SK-N-SH (cell line): ENCODE measurements at regions not wholly inside any gene's neighbourhood (a gene's known extent, or its start where the extent isn't known, plus 50 kb on each side); places are given as distances from the start of the nearest gene placed in this dataset.

Experiments used
- CTCF ChIA-PET: fragments of 300-600, 350-600 bp; formaldehyde crosslinking; extraction: SDS; loops from one replicate; lab custom pipeline; 2021; lab: Yijun Ruan, JAX
- POLR2A ChIA-PET: fragments of 350-600 bp; sonication (Branson Sonifier 250); formaldehyde crosslinking; extraction: SDS; loops from one replicate; lab custom pipeline; 2020; ENCODE audit warnings: antibody characterized with exemption, inconsistent platforms; lab: Yijun Ruan, JAX
- DNase-seq: peaks from one replicate; pipeline ENCODE4 v3.0.0; 2012
- H2AFZ ChIP-seq: fragments of 200-600 bp; sonication (generic); 2 replicates; pipeline ENCODE4 v1.8.1; 2016; ENCODE audit warnings: antibody characterized with exemption, mild to moderate bottlenecking, low read depth
- H3F3A ChIP-seq: fragments of 200-600 bp; sonication (generic); replicated peaks from 2 replicates; pipeline ENCODE3; 2016; ENCODE audit warnings: antibody characterized with exemption, mild to moderate bottlenecking; ENCODE audit not compliant: insufficient read depth
- H3K27ac ChIP-seq, 2 experiments: fragments of 200-500 bp in 1 of 2; fragments of 200-600 bp in 1 of 2; sonication (Bioruptor generic) in 1 of 2; sonication (generic), shearing (Covaris generic) in 1 of 2; 2 replicates each; pipeline versions ENCODE4 v1.5.1 to v1.6.1; 2014 to 2016; ENCODE audit warnings: low read depth in 2 of 2, inconsistent platforms in 1 of 2, low read length in 1 of 2, mild to moderate bottlenecking in 1 of 2, mixed read lengths in 1 of 2
- H3K27me3 ChIP-seq: fragments of 200-600 bp; sonication (generic), shearing (Covaris generic); 2 replicates; pipeline ENCODE4 v1.6.1; 2016; ENCODE audit warnings: mixed run types; ENCODE audit not compliant: insufficient read depth
- H3K36me3 ChIP-seq, 2 experiments: fragments of 200-500 bp in 1 of 2; fragments of 200-600 bp in 1 of 2; sonication (Bioruptor generic) in 1 of 2; sonication (generic) in 1 of 2; replicated peaks in 1 of 2; 2 replicates each; pipeline versions ENCODE3 to v1.5.1; 2014 to 2016; ENCODE audit warnings: low read length in 1 of 2, mild to moderate bottlenecking in 1 of 2; ENCODE audit not compliant: insufficient read depth in 2 of 2, control insufficient read depth in 1 of 2
- H3K4me1 ChIP-seq, 2 experiments: fragments of 200-500 bp in 1 of 2; fragments of 200-600 bp in 1 of 2; sonication (Bioruptor generic) in 1 of 2; sonication (generic), shearing (Covaris generic) in 1 of 2; 2 replicates each; pipeline versions ENCODE4 v1.5.1 to v1.6.1; 2014 to 2016; ENCODE audit warnings: low read depth in 1 of 2, low read length in 1 of 2, mixed run types in 1 of 2; ENCODE audit not compliant: insufficient read depth in 2 of 2, control insufficient read depth in 1 of 2
- H3K4me2 ChIP-seq: fragments of 200-600 bp; sonication (generic), shearing (Covaris generic); 2 replicates; pipeline ENCODE4 v1.6.1; 2017; ENCODE audit warnings: mixed run types
- H3K4me3 ChIP-seq, 2 experiments: fragments of 200-500 bp in 1 of 2; fragments of 200-600 bp in 1 of 2; sonication (Bioruptor generic) in 1 of 2; sonication (generic), shearing (Covaris generic) in 1 of 2; 2 replicates each; pipeline versions ENCODE4 v1.5.1 to v1.8.1; 2014 to 2016; ENCODE audit warnings: low read depth in 2 of 2, inconsistent platforms in 1 of 2, low read length in 1 of 2, mild to moderate bottlenecking in 1 of 2, mixed read lengths in 1 of 2, moderate library complexity in 1 of 2
- H3K79me2 ChIP-seq: fragments of 200-600 bp; sonication (generic); 2 replicates; pipeline ENCODE4 v1.8.1; 2017; ENCODE audit warnings: mild to moderate bottlenecking; ENCODE audit not compliant: insufficient read depth
- H3K9ac ChIP-seq: fragments of 200-600 bp; sonication (generic); 2 replicates; pipeline ENCODE4 v1.6.1; 2017; ENCODE audit warnings: mixed run types
- H3K9me2 ChIP-seq: fragments of 200-600 bp; sonication (generic); 2 replicates; pipeline ENCODE4 v1.6.1; 2017; ENCODE audit warnings: mixed run types
- H3K9me3 ChIP-seq: fragments of 200-600 bp; sonication (generic); 2 replicates; pipeline ENCODE4 v1.6.1; 2017; ENCODE audit warnings: mixed run types, mild to moderate bottlenecking, moderate library complexity
- H4K20me1 ChIP-seq: fragments of 200-600 bp; sonication (generic); 2 replicates; pipeline ENCODE4 v1.6.1; 2017; ENCODE audit warnings: mild to moderate bottlenecking, mixed run types; ENCODE audit not compliant: insufficient read depth
- CHD2 ChIP-seq: fragments of 150-350 bp; IDR thresholded peaks from 2 replicates; pipeline ENCODE4 v1.6.1; 2018; ENCODE audit warnings: low read length; ENCODE audit not compliant: partially characterized antibody
- ELF1 ChIP-seq: IDR thresholded peaks from 2 replicates; pipeline ENCODE4 v1.4.0; 2012
- EP300 ChIP-seq, 2 experiments: IDR thresholded peaks; 2 replicates each; pipeline versions ENCODE4 v1.4.0 to v1.6.1; 2012; ENCODE audit warnings: borderline replicate concordance in 1 of 2, low read depth in 1 of 2, low read length in 1 of 2
- FOSL2 ChIP-seq: IDR thresholded peaks from 2 replicates; pipeline ENCODE4 v1.4.0; 2012; ENCODE audit warnings: low read depth, mild to moderate bottlenecking, moderate library complexity, borderline replicate concordance
- FOXM1 ChIP-seq: IDR thresholded peaks from 2 replicates; pipeline ENCODE4 v1.4.0; 2012; ENCODE audit warnings: low read depth, mild to moderate bottlenecking
- GABPA ChIP-seq: IDR thresholded peaks from 2 replicates; pipeline ENCODE4 v1.4.0; 2012; ENCODE audit warnings: low read depth, mild to moderate bottlenecking
- JUND ChIP-seq: IDR thresholded peaks from 2 replicates; pipeline ENCODE4 v1.4.0; 2012
- MEF2A ChIP-seq: IDR thresholded peaks from 2 replicates; pipeline ENCODE4 v1.4.0; 2012; ENCODE audit warnings: low read depth, borderline replicate concordance
- NFIC ChIP-seq: IDR thresholded peaks from 2 replicates; pipeline ENCODE4 v1.4.0; 2012; ENCODE audit warnings: borderline replicate concordance
- NRF1 ChIP-seq: IDR thresholded peaks from 2 replicates; pipeline ENCODE4 v1.6.1; 2012; ENCODE audit warnings: low read depth, mild to moderate bottlenecking, low read length
- PBX3 ChIP-seq: IDR thresholded peaks from 2 replicates; pipeline ENCODE4; 2012
- POLR2AphosphoS5 ChIP-seq: IDR thresholded peaks from 2 replicates; pipeline ENCODE4 v1.6.1; 2012; ENCODE audit warnings: low read depth, low read length
- RAD21 ChIP-seq: IDR thresholded peaks from 2 replicates; pipeline ENCODE4 v1.6.1; 2012; ENCODE audit warnings: mild to moderate bottlenecking, low read length
- REST ChIP-seq: IDR thresholded peaks from 2 replicates; pipeline ENCODE4 v1.6.1; 2012; ENCODE audit warnings: mild to moderate bottlenecking, low read depth, low read length, moderate library complexity
- RFX5 ChIP-seq: IDR thresholded peaks from 2 replicates; pipeline ENCODE4 v1.6.1; 2012; ENCODE audit warnings: mild to moderate bottlenecking, improper control_type of control experiment, low read length
- SMC3 ChIP-seq: IDR thresholded peaks from 2 replicates; pipeline ENCODE4 v1.6.1; 2012; ENCODE audit warnings: low read depth, low read length, improper control_type of control experiment
- TAF1 ChIP-seq: IDR thresholded peaks from 2 replicates; pipeline ENCODE4 v1.6.1; 2012; ENCODE audit warnings: low read depth, mild to moderate bottlenecking, low read length, moderate library complexity, borderline replicate concordance
- YY1 ChIP-seq: IDR thresholded peaks from 2 replicates; pipeline ENCODE4 v1.4.0; 2012; ENCODE audit warnings: low read depth, mild to moderate bottlenecking
- WGBS: methylation state at CpG from one replicate; pipeline ENCODE4 v1.1.6; 2017; ENCODE audit warnings: low lambda C conversion rate; 5-methylcytosine and 5-hydroxymethylcytosine counted together
- TF ChIP-seq, protein P1 (sequence below): IDR thresholded peaks from 2 replicates; pipeline ENCODE4 v1.4.0; 2012; ENCODE audit warnings: low read depth, borderline replicate concordance
- TF ChIP-seq, protein P2 (sequence below): fragments of 150-350 bp; IDR thresholded peaks from 2 replicates; pipeline ENCODE4 v1.6.1; 2016; ENCODE audit warnings: mild to moderate bottlenecking, low read depth, low read length

DNA sequence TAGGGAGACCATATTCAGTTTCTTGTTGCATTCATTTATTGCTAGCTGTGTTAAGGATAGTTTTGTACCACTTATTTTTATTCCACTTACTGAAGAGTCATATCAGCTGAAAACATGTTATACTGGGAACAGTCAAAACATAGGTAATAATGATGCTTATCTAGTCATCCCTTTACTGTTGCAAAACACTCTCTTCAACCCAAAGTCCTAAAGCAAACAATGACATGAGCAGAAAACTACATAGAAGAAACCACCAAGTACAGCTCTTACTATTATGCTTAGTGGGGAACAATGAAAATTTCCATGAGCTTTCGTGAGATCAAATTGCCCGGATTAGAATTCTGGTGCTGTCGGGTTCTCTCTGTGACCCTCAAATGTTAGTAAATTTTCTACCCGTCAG is 681.4 kb downstream of the NR2F1-AS1 start:
- POLR2A ChIA-PET: no interaction called here
- Histone ChIP-seq H3F3A (no peaks in the 10 kb centered on the region), H3K9me3 (no peaks in the 10 kb centered on the region), H3K79me2 (no peaks in the 10 kb centered on the region), H3K4me1 (no peaks in the 10 kb centered on the region), H3K9ac (no peak overlapping the region), H3K27ac (no peak overlapping the region), H4K20me1 (no peaks in the 10 kb centered on the region), H3K9me2 (no peaks in the 10 kb centered on the region), H3K4me2 (no peak overlapping the region), H3K36me3 (no peaks in the 10 kb centered on the region), H2AFZ (no peak overlapping the region), H3K27me3 (no peaks in the 10 kb centered on the region), H3K4me3 (no peak overlapping the region)
- CTCF ChIA-PET: interaction anchor here (0.8 to 0.9 kb wide), 2 partner anchors 10 to 142 kb away, joined by 3 to 4 read pairs; no protein-coding TSS in a partner anchor
- 83% methylated on average over 4 of the region's 4 CpGs for WGBS
- no peak for TF ChIP-seq RAD21
- no peak for TF ChIP-seq POLR2AphosphoS5
- TF ChIP-seq GABPA: no peak
- TF ChIP-seq, protein P1, sequence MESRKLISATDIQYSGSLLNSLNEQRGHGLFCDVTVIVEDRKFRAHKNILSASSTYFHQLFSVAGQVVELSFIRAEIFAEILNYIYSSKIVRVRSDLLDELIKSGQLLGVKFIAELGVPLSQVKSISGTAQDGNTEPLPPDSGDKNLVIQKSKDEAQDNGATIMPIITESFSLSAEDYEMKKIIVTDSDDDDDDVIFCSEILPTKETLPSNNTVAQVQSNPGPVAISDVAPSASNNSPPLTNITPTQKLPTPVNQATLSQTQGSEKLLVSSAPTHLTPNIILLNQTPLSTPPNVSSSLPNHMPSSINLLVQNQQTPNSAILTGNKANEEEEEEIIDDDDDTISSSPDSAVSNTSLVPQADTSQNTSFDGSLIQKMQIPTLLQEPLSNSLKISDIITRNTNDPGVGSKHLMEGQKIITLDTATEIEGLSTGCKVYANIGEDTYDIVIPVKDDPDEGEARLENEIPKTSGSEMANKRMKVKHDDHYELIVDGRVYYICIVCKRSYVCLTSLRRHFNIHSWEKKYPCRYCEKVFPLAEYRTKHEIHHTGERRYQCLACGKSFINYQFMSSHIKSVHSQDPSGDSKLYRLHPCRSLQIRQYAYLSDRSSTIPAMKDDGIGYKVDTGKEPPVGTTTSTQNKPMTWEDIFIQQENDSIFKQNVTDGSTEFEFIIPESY: no peak
- TF ChIP-seq NRF1: no peak
- no peak for TF ChIP-seq PBX3
- TF ChIP-seq REST: no peak
- TF ChIP-seq EP300 (IDR thresholded peaks at IDR 0.05; ENCODE audit: borderline replicate concordance in 1 of 2, low read depth in 1 of 2, low read length in 1 of 2): no peak
- TF ChIP-seq FOXM1: no peak
- no peak for TF ChIP-seq TAF1
- no peak for TF ChIP-seq CHD2
- TF ChIP-seq, protein P2, sequence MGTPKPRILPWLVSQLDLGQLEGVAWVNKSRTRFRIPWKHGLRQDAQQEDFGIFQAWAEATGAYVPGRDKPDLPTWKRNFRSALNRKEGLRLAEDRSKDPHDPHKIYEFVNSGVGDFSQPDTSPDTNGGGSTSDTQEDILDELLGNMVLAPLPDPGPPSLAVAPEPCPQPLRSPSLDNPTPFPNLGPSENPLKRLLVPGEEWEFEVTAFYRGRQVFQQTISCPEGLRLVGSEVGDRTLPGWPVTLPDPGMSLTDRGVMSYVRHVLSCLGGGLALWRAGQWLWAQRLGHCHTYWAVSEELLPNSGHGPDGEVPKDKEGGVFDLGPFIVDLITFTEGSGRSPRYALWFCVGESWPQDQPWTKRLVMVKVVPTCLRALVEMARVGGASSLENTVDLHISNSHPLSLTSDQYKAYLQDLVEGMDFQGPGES: no peak
- no peak for TF ChIP-seq NFIC
- TF ChIP-seq FOSL2: no peak
- no peak for TF ChIP-seq RFX5
- TF ChIP-seq SMC3: no peak
- TF ChIP-seq JUND: no peak
- TF ChIP-seq MEF2A: no peak
- TF ChIP-seq ELF1: no peak
- no peak for TF ChIP-seq YY1
- no peak for DNase-seq
